Activated naive CD8-positive, alpha-beta T cell (primary cell): ENCODE measurements at regions not wholly inside any gene's neighbourhood (a gene's known extent, or its start where the extent isn't known, plus 50 kb on each side); places are given as distances from the start of the nearest gene placed in this dataset.
A peak's percentile ranks its signal among the peaks of the same experiment; 100 is the strongest.

Source experiments
- H3K27ac Mint-ChIP-seq: one replicate; pipeline ENCODE4 v1.8.0; 2021; ENCODE audit warnings: mixed read lengths
- H3K27me3 Mint-ChIP-seq: one replicate; pipeline ENCODE4 v1.8.0; 2021; ENCODE audit warnings: mixed read lengths
- H3K36me3 Mint-ChIP-seq: one replicate; pipeline ENCODE4 v1.8.0; 2021; ENCODE audit warnings: mixed read lengths
- H3K4me1 Mint-ChIP-seq: one replicate; pipeline ENCODE4 v1.8.0; 2021; ENCODE audit warnings: low read depth, mixed read lengths
- H3K4me3 Mint-ChIP-seq: one replicate; pipeline ENCODE4 v1.8.0; 2021; ENCODE audit warnings: mild to moderate bottlenecking, mixed read lengths
- H3K9me3 Mint-ChIP-seq: one replicate; pipeline ENCODE4 v1.8.0; 2021; ENCODE audit warnings: low read depth, mixed read lengths

GRCh38 chr2:33893824-33894223 lies 294.7 kb upstream of the FAM98A start:
- no peak overlapping the region for H3K4me3 Mint-ChIP-seq
- H3K4me1 Mint-ChIP-seq: no peaks in the 10 kb centered on the region
- peaks cover 2% of the 10 kb centered on the region for H3K27me3 Mint-ChIP-seq
- no peaks in the 10 kb centered on the region for H3K9me3 Mint-ChIP-seq
- H3K27ac Mint-ChIP-seq: no peak overlapping the region
- H3K36me3 Mint-ChIP-seq: no peaks in the 10 kb centered on the region

- Mint-ChIP-seq H3K36me3 (no peaks in the 10 kb centered on the region), H3K27me3 (peaks cover 2% of the 10 kb centered on the region), H3K4me3 (no peak overlapping the region), H3K9me3 (no peaks in the 10 kb centered on the region), H3K4me1 (no peaks in the 10 kb centered on the region), H3K27ac (no peak overlapping the region)
These were observed 292.5 kb upstream of the FAM98A start for GRCh38 chr2:33891616-33892015.

- H3K4me1 Mint-ChIP-seq: no peaks in the 10 kb centered on the region
- H3K36me3 Mint-ChIP-seq: no peaks in the 10 kb centered on the region
- no peak overlapping the region for H3K4me3 Mint-ChIP-seq
- no peak overlapping the region for H3K27ac Mint-ChIP-seq
- no peaks in the 10 kb centered on the region for H3K9me3 Mint-ChIP-seq
- H3K27me3 Mint-ChIP-seq: peaks cover 2% of the 10 kb centered on the region
These were observed 291.6 kb upstream of the FAM98A start for GRCh38 chr2:33890686-33891085.

- no peaks in the 10 kb centered on the region for H3K4me1 Mint-ChIP-seq
- peaks cover 2% of the 10 kb centered on the region for H3K27me3 Mint-ChIP-seq
- no peak overlapping the region for H3K27ac Mint-ChIP-seq
- peaks cover 12% of the 10 kb centered on the region for H3K9me3 Mint-ChIP-seq
- no peak overlapping the region for H3K4me3 Mint-ChIP-seq
- no peaks in the 10 kb centered on the region for H3K36me3 Mint-ChIP-seq
These were observed 278.4 kb upstream of the FAM98A start for GRCh38 chr2:33877348-33878016.

- Mint-ChIP-seq H3K36me3 (peaks cover 6% of the 10 kb centered on the region), H3K9me3 (peaks cover 28% of the 10 kb centered on the region), H3K4me1 (no peaks in the 10 kb centered on the region), H3K27me3 (peaks cover 2% of the 10 kb centered on the region), H3K4me3 (no peak overlapping the region), H3K27ac (no peak overlapping the region)
These were observed 274.0 kb upstream of the FAM98A start for GRCh38 chr2:33873076-33873605.

GRCh38 chr2:33859811-33860461 lies 260.8 kb upstream of the FAM98A start:
- peaks cover 8% of the 10 kb centered on the region for H3K9me3 Mint-ChIP-seq
- H3K4me3 Mint-ChIP-seq: peak overlapping the region; percentile 67
- no peak overlapping the region for H3K27ac Mint-ChIP-seq
- H3K36me3 Mint-ChIP-seq: no peaks in the 10 kb centered on the region
- H3K4me1 Mint-ChIP-seq: peaks cover 20% of the 10 kb centered on the region
- no peaks in the 10 kb centered on the region for H3K27me3 Mint-ChIP-seq

DNA sequence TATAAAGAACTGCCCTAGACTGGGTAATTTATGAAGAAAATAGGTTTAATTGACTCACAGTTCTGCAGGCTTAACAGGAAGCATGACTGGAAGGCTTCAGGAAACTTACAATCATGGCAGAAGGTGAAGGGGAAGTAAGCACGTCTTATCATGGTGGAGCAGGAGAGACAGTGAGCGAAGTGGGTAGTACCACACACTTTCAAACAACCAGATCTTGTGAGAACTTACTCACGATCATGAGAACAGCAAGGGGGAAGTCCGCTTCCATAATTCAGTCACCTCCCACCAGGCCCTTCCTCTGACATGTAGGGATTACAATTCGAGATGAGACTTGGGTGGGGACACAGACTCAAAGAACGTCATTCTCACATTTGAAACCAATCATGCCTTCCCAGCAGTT lies 260.1 kb upstream of the FAM98A start:
- Mint-ChIP-seq H3K4me1 (peaks cover 20% of the 10 kb centered on the region), H3K27ac (no peak overlapping the region), H3K27me3 (no peaks in the 10 kb centered on the region), H3K36me3 (no peaks in the 10 kb centered on the region), H3K4me3 (peak overlapping the region; percentile 30), H3K9me3 (peaks cover 10% of the 10 kb centered on the region)

- Mint-ChIP-seq H3K4me1 (no peaks in the 10 kb centered on the region), H3K36me3 (peaks cover 2% of the 10 kb centered on the region), H3K27me3 (no peaks in the 10 kb centered on the region), H3K27ac (no peak overlapping the region), H3K4me3 (no peak overlapping the region), H3K9me3 (peaks cover 20% of the 10 kb centered on the region)
These were observed 249.4 kb upstream of the FAM98A start for GRCh38 chr2:33848486-33848885.

DNA sequence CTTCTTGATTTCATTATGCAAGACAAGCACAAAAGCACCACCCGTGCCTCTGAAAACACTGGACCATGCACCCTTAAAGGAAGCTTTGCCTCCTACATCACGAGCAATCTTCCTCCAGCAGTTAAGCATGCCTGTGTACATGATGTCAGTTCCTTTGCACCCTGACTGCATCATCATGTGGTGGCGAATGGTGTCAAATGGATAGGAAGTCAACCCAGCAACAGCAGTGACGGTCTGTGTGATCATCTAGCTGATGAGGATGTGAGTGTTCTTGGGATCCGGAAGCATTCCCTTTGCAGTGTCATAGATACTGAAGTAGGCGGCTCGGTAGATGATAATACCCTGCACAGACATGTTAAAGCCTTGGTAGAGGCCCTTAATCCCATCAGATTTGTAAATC lies 240.7 kb upstream of the FAM98A start:
- no peaks in the 10 kb centered on the region for H3K4me1 Mint-ChIP-seq
- H3K36me3 Mint-ChIP-seq: no peaks in the 10 kb centered on the region
- H3K9me3 Mint-ChIP-seq: no peaks in the 10 kb centered on the region
- no peak overlapping the region for H3K4me3 Mint-ChIP-seq
- H3K27ac Mint-ChIP-seq: no peak overlapping the region
- peaks cover 1% of the 10 kb centered on the region for H3K27me3 Mint-ChIP-seq

- Mint-ChIP-seq H3K4me1 (no peaks in the 10 kb centered on the region), H3K36me3 (no peaks in the 10 kb centered on the region), H3K9me3 (no peaks in the 10 kb centered on the region), H3K4me3 (no peak overlapping the region), H3K27me3 (peaks cover 1% of the 10 kb centered on the region), H3K27ac (no peak overlapping the region)
These were observed 237.5 kb upstream of the FAM98A start for GRCh38 chr2:33836628-33837027.

- no peaks in the 10 kb centered on the region for H3K4me1 Mint-ChIP-seq
- H3K9me3 Mint-ChIP-seq: no peaks in the 10 kb centered on the region
- no peaks in the 10 kb centered on the region for H3K36me3 Mint-ChIP-seq
- no peak overlapping the region for H3K27ac Mint-ChIP-seq
- H3K4me3 Mint-ChIP-seq: no peak overlapping the region
- peaks cover 1% of the 10 kb centered on the region for H3K27me3 Mint-ChIP-seq
These were observed 236.8 kb upstream of the FAM98A start for GRCh38 chr2:33835911-33836310.

DNA sequence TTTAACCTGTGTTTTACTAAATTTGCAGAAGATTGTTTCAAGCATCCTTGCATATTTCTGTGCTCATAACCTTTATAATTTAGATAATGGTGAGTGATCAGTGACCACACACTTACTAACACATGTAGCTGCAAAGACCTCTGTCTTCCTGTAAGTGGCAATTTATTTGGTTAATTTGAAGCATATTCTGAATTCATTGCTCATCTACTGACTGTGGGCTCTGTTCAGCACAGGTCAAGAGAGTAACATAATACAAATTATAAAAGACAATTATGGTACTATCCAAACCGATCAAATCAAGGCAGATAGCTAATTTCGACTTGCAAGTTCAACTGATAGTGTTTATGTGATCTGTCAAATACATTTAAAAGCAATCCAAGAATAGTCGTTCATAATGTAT lies 223.9 kb upstream of the FAM98A start:
- no peaks in the 10 kb centered on the region for H3K27me3 Mint-ChIP-seq
- no peak overlapping the region for H3K27ac Mint-ChIP-seq
- H3K9me3 Mint-ChIP-seq: no peaks in the 10 kb centered on the region
- H3K4me1 Mint-ChIP-seq: no peaks in the 10 kb centered on the region
- no peak overlapping the region for H3K4me3 Mint-ChIP-seq
- no peaks in the 10 kb centered on the region for H3K36me3 Mint-ChIP-seq

- Mint-ChIP-seq H3K27ac (no peak overlapping the region), H3K4me1 (no peaks in the 10 kb centered on the region), H3K9me3 (no peaks in the 10 kb centered on the region), H3K4me3 (no peak overlapping the region), H3K36me3 (no peaks in the 10 kb centered on the region), H3K27me3 (no peaks in the 10 kb centered on the region)
These were observed 213.6 kb upstream of the FAM98A start for GRCh38 chr2:33812707-33813106.

DNA sequence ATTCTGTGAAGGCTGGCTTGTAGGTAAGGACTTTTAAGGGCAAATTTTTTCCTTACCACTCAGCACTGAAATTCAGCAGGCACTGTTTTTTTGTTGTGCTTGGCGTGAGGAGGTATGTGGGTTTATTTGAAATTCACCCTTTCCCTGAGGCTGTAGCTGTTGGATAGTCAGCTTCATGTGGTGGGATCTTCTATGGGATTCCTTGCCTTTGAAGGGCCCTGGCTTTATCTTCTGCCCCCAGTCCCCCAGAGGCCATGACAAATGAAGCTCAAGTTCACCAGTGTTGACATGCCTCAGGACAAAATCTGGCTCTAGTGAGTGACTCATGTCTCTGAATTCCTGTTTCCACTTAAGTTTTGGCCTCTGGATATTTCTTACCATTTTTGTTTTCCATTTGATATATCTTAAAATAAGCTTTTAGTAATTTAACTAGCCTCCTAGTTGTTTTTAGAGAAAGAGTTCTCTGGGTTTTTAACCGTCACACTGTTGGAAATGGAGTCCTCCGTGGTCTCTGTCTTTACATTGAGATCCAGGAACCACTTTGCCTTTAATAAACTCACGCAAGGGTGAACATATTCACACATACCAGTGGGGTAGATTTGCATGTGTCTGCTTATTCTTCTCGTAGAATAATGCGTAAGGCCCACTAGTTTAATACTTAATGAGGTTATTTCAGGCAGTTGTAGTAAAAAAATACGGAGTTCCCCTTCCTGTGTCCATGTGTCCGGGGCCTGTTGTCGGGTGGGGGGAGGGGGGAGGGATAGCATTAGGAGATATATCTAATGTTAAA lies 211.1 kb upstream of the FAM98A start:
- no peaks in the 10 kb centered on the region for H3K9me3 Mint-ChIP-seq
- H3K4me3 Mint-ChIP-seq: no peak overlapping the region
- H3K4me1 Mint-ChIP-seq: no peaks in the 10 kb centered on the region
- H3K27ac Mint-ChIP-seq: no peak overlapping the region
- no peaks in the 10 kb centered on the region for H3K36me3 Mint-ChIP-seq
- no peaks in the 10 kb centered on the region for H3K27me3 Mint-ChIP-seq

GRCh38 chr2:33806041-33806440 lies 206.9 kb upstream of the FAM98A start:
- no peak overlapping the region for H3K4me3 Mint-ChIP-seq
- H3K36me3 Mint-ChIP-seq: no peaks in the 10 kb centered on the region
- H3K27ac Mint-ChIP-seq: no peak overlapping the region
- no peaks in the 10 kb centered on the region for H3K9me3 Mint-ChIP-seq
- H3K4me1 Mint-ChIP-seq: no peaks in the 10 kb centered on the region
- no peaks in the 10 kb centered on the region for H3K27me3 Mint-ChIP-seq
